RPMI8226 (cell line): ENCODE measurements at regions not wholly inside any gene's neighbourhood (a gene's known extent, or its start where the extent isn't known, plus 50 kb on each side); places are given as distances from the start of the nearest gene placed in this dataset.

Experiments
- DNase-seq: peaks from one replicate; pipeline ENCODE4 v3.0.0-alpha.2; 2015

- DNase-seq: no peak
These were observed 260.6 kb downstream of the ETS1 start for GRCh38 chr11:128326791-128327190.

- no peak for DNase-seq
These were observed 262.7 kb downstream of the ETS1 start for GRCh38 chr11:128324531-128325141.

GRCh38 chr11:128324051-128324481 lies 263.3 kb downstream of the ETS1 start:
- no peak for DNase-seq

GRCh38 chr11:128323381-128323780 lies 264.0 kb downstream of the ETS1 start:
- no peak for DNase-seq

GRCh38 chr11:128318856-128319474 lies 268.4 kb downstream of the ETS1 start:
- no peak for DNase-seq

- no peak for DNase-seq
These were observed 270.7 kb downstream of the ETS1 start for GRCh38 chr11:128316541-128317227.

GRCh38 chr11:128315933-128316332 lies 271.4 kb downstream of the ETS1 start:
- no peak for DNase-seq

- DNase-seq: no peak
These were observed 273.4 kb downstream of the ETS1 start for GRCh38 chr11:128313931-128314330.

GRCh38 chr11:128311742-128312719 lies 275.3 kb downstream of the ETS1 start:
- DNase-seq: no peak

- DNase-seq: no peak
These were observed 276.5 kb downstream of the ETS1 start for GRCh38 chr11:128310676-128311445.

- DNase-seq: no peak
These were observed 277.4 kb downstream of the ETS1 start for GRCh38 chr11:128310005-128310404.

GRCh38 chr11:128308794-128309193 lies 278.6 kb downstream of the ETS1 start:
- DNase-seq: no peak

- no peak for DNase-seq
These were observed 281.8 kb downstream of the ETS1 start for GRCh38 chr11:128305588-128305987.

- no peak for DNase-seq
These were observed 282.5 kb downstream of the ETS1 start for GRCh38 chr11:128304666-128305485.

GRCh38 chr11:128304116-128304515 lies 283.2 kb downstream of the ETS1 start:
- no peak for DNase-seq

GRCh38 chr11:128303383-128303782 lies 284.0 kb downstream of the ETS1 start:
- DNase-seq: no peak

GRCh38 chr11:128302425-128303186 lies 284.8 kb downstream of the ETS1 start:
- DNase-seq: peak; percentile 66

GRCh38 chr11:128301756-128302155 lies 285.6 kb downstream of the ETS1 start:
- DNase-seq: no peak

GRCh38 chr11:128300785-128301184 lies 286.6 kb downstream of the ETS1 start:
- DNase-seq: no peak

- DNase-seq: no peak
These were observed 288.1 kb downstream of the ETS1 start for GRCh38 chr11:128299132-128299726.
